ENCODE measurements at regions not wholly inside any gene's neighbourhood (a gene's known extent, or its start where the extent isn't known, plus 50 kb on each side); places are given as distances from the start of the nearest gene placed in this dataset.

- no peak for TF ChIP-seq CTCF (IDR thresholded peaks at IDR 0.05)
- no peak for TF ChIP-seq POLR2A (IDR thresholded peaks at IDR 0.05; ENCODE audit: low read depth)
- no peak for TF ChIP-seq EP300 (IDR thresholded peaks at IDR 0.05)
- TF ChIP-seq POLR2AphosphoS5 (IDR thresholded peaks at IDR 0.05) = no peak
Observed at GRCh38 chr1:81050390-81050789, 750.3 kb upstream of the ADGRL2 start.
